CD4-positive, alpha-beta T cell treated with Interleukin-4 for 1 hour (primary cell): ENCODE measurements at regions not wholly inside any gene's neighbourhood (a gene's known extent, or its start where the extent isn't known, plus 50 kb on each side); places are given as distances from the start of the nearest gene placed in this dataset.
"Not testable (repeated sequence)": the region's sequence is repeated elsewhere in the genome, so short reads cannot be mapped to it uniquely, and the experiment has no call there.

Experiments used
- DNase-seq, 2 donors: peaks; one replicate each; pipeline ENCODE4 v3.0.0-alpha.2; 2020 to 2022

GRCh38 chr11:116698080-116698479 is 74.7 kb downstream of the BUD13 start:
- DNase-seq = no peak

GRCh38 chr11:116697639-116698038 is 75.1 kb downstream of the BUD13 start:
- no peak for DNase-seq

GRCh38 chr11:116697011-116697410 is 75.8 kb downstream of the BUD13 start:
- DNase-seq = no peak

- DNase-seq = no peak
These were observed 76.3 kb downstream of the BUD13 start for GRCh38 chr11:116696381-116696941.

GRCh38 chr11:116695657-116696254 is 77.0 kb downstream of the BUD13 start:
- no peak for DNase-seq

GRCh38 chr11:116694815-116695590 is 77.8 kb downstream of the BUD13 start:
- DNase-seq = no peak

- no peak for DNase-seq
These were observed 78.5 kb downstream of the BUD13 start for GRCh38 chr11:116694349-116694725.

- no peak for DNase-seq
These were observed 79.0 kb downstream of the BUD13 start for GRCh38 chr11:116693593-116694348.

GRCh38 chr11:116693102-116693570 is 79.7 kb downstream of the BUD13 start:
- no peak for DNase-seq

GRCh38 chr11:116692318-116693101 is 80.3 kb downstream of the BUD13 start:
- DNase-seq = no peak

GRCh38 chr11:116691771-116692177 is 81.0 kb downstream of the BUD13 start:
- peak; percentile 35 to 51 for DNase-seq

- no peak for DNase-seq
These were observed 82.2 kb downstream of the BUD13 start for GRCh38 chr11:116690611-116691010.

- DNase-seq = no peak
These were observed 83.2 kb downstream of the BUD13 start for GRCh38 chr11:116689413-116690127.

- DNase-seq = no peak
These were observed 84.6 kb downstream of the BUD13 start for GRCh38 chr11:116688202-116688540.

GRCh38 chr11:116687458-116688201 is 85.2 kb downstream of the BUD13 start:
- no peak for DNase-seq

- no peak for DNase-seq
These were observed 85.9 kb downstream of the BUD13 start for GRCh38 chr11:116686866-116687265.

GRCh38 chr11:116683982-116684381 is 88.8 kb downstream of the BUD13 start:
- DNase-seq = no peak

GRCh38 chr11:116680349-116681125 is 92.2 kb downstream of the BUD13 start:
- DNase-seq = no peak

GRCh38 chr11:116678887-116679286 is 93.9 kb downstream of the BUD13 start:
- DNase-seq = no peak

- DNase-seq = not testable (repeated sequence)
These were observed 105.5 kb downstream of the BUD13 start for GRCh38 chr11:116667318-116667717.
